ENCODE measurements at regions not wholly inside any gene's neighbourhood (a gene's known extent, or its start where the extent isn't known, plus 50 kb on each side); places are given as distances from the start of the nearest gene placed in this dataset.

- H3K4me3 ChIP-seq (ENCODE audit: low read depth, low read length), result no peak overlapping the region
- no peak for DNase-seq (ENCODE audit: low read depth)
- TF ChIP-seq, protein P1, sequence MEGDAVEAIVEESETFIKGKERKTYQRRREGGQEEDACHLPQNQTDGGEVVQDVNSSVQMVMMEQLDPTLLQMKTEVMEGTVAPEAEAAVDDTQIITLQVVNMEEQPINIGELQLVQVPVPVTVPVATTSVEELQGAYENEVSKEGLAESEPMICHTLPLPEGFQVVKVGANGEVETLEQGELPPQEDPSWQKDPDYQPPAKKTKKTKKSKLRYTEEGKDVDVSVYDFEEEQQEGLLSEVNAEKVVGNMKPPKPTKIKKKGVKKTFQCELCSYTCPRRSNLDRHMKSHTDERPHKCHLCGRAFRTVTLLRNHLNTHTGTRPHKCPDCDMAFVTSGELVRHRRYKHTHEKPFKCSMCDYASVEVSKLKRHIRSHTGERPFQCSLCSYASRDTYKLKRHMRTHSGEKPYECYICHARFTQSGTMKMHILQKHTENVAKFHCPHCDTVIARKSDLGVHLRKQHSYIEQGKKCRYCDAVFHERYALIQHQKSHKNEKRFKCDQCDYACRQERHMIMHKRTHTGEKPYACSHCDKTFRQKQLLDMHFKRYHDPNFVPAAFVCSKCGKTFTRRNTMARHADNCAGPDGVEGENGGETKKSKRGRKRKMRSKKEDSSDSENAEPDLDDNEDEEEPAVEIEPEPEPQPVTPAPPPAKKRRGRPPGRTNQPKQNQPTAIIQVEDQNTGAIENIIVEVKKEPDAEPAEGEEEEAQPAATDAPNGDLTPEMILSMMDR (IDR thresholded peaks at IDR 0.05; ENCODE audit: insufficient read depth, low read length), result no peak
Observed at GRCh38 chr2:16013359-16013911, 73.1 kb downstream of the MYCN start.

DNA sequence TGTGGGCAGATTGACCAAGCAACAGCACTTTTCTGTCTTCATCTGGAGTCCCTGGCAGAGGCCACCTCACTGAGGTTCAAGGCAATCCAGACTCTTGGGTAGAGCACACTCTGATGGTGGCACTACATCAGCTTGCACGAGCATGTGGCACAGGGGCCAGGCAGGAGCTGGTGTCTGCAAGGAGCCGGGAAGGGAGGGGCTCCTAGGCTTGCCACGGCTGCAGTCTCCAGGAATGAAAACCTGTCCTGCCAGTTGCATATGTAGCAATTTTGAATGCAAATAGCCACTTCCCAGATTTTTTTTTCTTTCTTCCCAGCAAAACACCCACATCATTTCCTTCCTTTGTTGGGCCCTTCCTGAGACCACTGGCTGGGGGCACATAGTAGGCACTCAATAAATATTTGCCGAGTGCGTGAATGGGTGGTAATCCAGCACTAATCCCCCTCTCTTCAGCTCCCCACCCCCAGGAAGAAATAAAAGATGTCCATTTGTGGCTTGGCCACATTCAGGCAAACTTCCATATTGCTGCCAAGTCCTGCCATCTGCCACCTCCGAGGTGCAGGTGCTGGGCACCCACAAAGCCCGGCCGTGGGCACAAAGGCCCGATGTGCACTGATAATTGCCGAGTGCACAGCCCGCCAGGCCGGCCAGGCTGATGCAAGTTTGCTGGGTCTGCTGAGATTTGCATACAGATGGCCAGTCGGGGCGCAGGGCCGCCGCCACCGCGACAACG, 72.4 kb downstream of the MYCN start:
- TF ChIP-seq, protein P1 (IDR thresholded peaks at IDR 0.05; ENCODE audit: insufficient read depth, low read length), result no peak
- no peak for DNase-seq (ENCODE audit: low read depth)
- H3K4me3 ChIP-seq (ENCODE audit: low read depth, low read length), result no peak overlapping the region

- DNase-seq (ENCODE audit: low read depth), result no peak
- H3K4me3 ChIP-seq (ENCODE audit: low read depth, low read length), result no peak overlapping the region
- TF ChIP-seq, protein P1 (IDR thresholded peaks at IDR 0.05; ENCODE audit: insufficient read depth, low read length), result no peak
Observed at GRCh38 chr2:16012029-16012596, 71.8 kb downstream of the MYCN start.

DNA sequence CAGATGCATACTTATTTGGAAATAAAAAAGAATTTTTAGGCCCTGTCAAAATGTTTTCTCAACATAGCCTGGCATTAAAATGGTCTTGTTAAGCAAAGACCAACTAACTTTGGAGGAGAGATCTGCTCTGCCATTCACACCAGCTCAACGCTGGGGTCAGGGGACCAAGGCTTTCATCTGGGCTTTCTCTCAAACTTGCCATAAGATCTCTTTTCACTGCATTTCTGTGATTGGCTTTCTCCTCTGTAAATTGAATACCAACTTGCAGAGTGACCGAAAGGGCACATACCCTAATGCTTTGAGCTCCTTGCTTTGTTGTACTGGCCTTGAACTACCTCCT, 71.2 kb downstream of the MYCN start:
- TF ChIP-seq, protein P1 (IDR thresholded peaks at IDR 0.05; ENCODE audit: insufficient read depth, low read length), result no peak
- DNase-seq (ENCODE audit: low read depth), result no peak
- no peak overlapping the region for H3K4me3 ChIP-seq (ENCODE audit: low read depth, low read length)

DNA sequence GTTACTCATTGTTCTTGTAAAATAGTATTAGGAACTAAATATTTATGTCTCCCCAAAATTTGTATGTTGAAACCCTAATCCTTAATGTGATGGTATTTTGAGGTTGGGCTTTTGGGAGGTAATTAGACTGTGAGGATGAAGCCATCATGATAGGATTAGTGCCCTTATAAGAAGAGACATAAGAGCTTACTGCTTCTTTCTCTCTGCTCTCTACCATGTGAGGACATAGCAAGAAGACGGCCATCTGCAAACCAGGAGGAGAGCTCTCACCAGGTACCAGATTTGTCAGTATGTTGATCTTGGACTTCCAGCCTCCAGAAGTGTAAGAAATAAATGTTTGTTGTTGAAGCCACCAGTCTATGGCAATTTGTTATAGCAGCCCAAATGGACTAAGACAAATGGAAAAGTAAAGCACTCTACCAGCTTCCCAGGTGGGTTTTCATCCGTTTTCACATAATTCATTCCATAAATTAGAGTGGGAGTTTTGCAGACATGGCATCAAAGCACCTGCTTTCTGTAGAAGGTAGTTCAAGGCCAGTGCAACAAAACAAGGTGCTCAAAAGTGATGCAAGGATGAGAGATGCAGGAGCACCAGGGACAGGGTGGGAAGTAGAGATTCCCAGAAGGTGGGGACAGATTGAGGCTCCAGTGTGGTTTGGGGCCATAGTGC, 70.7 kb downstream of the MYCN start:
- TF ChIP-seq, protein P1 (IDR thresholded peaks at IDR 0.05; ENCODE audit: insufficient read depth, low read length), result no peak
- H3K4me3 ChIP-seq (ENCODE audit: low read depth, low read length), result no peak overlapping the region

GRCh38 chr2:16010011-16010410, 69.7 kb downstream of the MYCN start:
- no peak overlapping the region for H3K4me3 ChIP-seq (ENCODE audit: low read depth, low read length)
- TF ChIP-seq, protein P1 (IDR thresholded peaks at IDR 0.05; ENCODE audit: insufficient read depth, low read length), result no peak
- no peak for DNase-seq (ENCODE audit: low read depth)

More for the DNA sequence above, 70.7 kb downstream of the MYCN start:
- no peak for DNase-seq (ENCODE audit: low read depth)

Data from fibroblast of the aortic adventitia (primary cell).